H9 (cell line): ENCODE measurements at regions not wholly inside any gene's neighbourhood (a gene's known extent, or its start where the extent isn't known, plus 50 kb on each side); places are given as distances from the start of the nearest gene placed in this dataset.

Experiments used
- DNase-seq: peaks from one replicate; pipeline ENCODE4 v3.0.0-alpha.2; 2017
- H2AFZ ChIP-seq: one replicate; pipeline ENCODE4 v1.6.1; 2013; ENCODE audit warnings: mild to moderate bottlenecking, low read length, control low read depth, moderate library complexity
- H2AK5ac ChIP-seq: 2 replicates; pipeline ENCODE4 v1.6.1; 2013; ENCODE audit warnings: low read length, control low read depth, mixed read lengths; ENCODE audit not compliant: insufficient read length
- H2BK120ac ChIP-seq: one replicate; pipeline ENCODE4 v1.6.1; 2013; ENCODE audit warnings: low read depth, mild to moderate bottlenecking, low read length, control low read depth, inconsistent platforms; ENCODE audit not compliant: poor library complexity, severe bottlenecking
- H2BK12ac ChIP-seq: 2 replicates; pipeline ENCODE4 v1.6.1; 2013; ENCODE audit warnings: low read length, control low read depth, mixed read lengths, low read depth; ENCODE audit not compliant: insufficient read length
- H2BK15ac ChIP-seq: 2 replicates; pipeline ENCODE4 v1.6.1; 2013; ENCODE audit warnings: low read depth, low read length, control low read depth
- H2BK20ac ChIP-seq: one replicate; pipeline ENCODE4 v1.6.1; 2013; ENCODE audit warnings: low read depth, mild to moderate bottlenecking, low read length, control low read depth, inconsistent platforms; ENCODE audit not compliant: poor library complexity, severe bottlenecking
- H2BK5ac ChIP-seq: 2 replicates; pipeline ENCODE4 v1.6.1; 2013; ENCODE audit warnings: low read length, control low read depth, mixed read lengths; ENCODE audit not compliant: insufficient read length
- H3K14ac ChIP-seq: 2 replicates; pipeline ENCODE4 v1.6.1; 2013; ENCODE audit warnings: low read length, control low read depth; ENCODE audit not compliant: insufficient read depth
- H3K18ac ChIP-seq: 2 replicates; pipeline ENCODE4 v1.6.1; 2013; ENCODE audit warnings: low read depth, mild to moderate bottlenecking, mixed read lengths, low read length, control low read depth; ENCODE audit not compliant: insufficient read length
- H3K23ac ChIP-seq: 2 replicates; pipeline ENCODE4 v1.6.1; 2013; ENCODE audit warnings: low read length, control low read depth, mixed read lengths, low read depth; ENCODE audit not compliant: insufficient read length
- H3K23me2 ChIP-seq: 2 replicates; pipeline ENCODE4 v1.6.1; 2013; ENCODE audit warnings: low read depth, mild to moderate bottlenecking, mixed read lengths, low read length, control low read depth; ENCODE audit not compliant: insufficient read length, poor library complexity, severe bottlenecking
- H3K27ac ChIP-seq: 2 replicates; pipeline ENCODE4 v1.5.1; 2013; ENCODE audit warnings: low read length, control low read depth, mixed read lengths, low read depth; ENCODE audit not compliant: insufficient read length
- H3K27me3 ChIP-seq: 2 replicates; pipeline ENCODE4 v1.6.1; 2013; ENCODE audit warnings: low read length, control low read depth, inconsistent platforms; ENCODE audit not compliant: insufficient read depth
- H3K4ac ChIP-seq: 2 replicates; pipeline ENCODE4 v1.6.1; 2013; ENCODE audit warnings: low read depth, mild to moderate bottlenecking, control low read depth, inconsistent platforms, low read length, moderate library complexity
- H3K4me1 ChIP-seq: 2 replicates; pipeline ENCODE4 v1.6.1; 2013; ENCODE audit warnings: low read length, control low read depth, inconsistent platforms; ENCODE audit not compliant: insufficient read depth
- H3K4me2 ChIP-seq: 2 replicates; pipeline ENCODE4 v1.6.1; 2013; ENCODE audit warnings: low read length, control low read depth, mixed read lengths; ENCODE audit not compliant: insufficient read length, insufficient read depth
- H3K56ac ChIP-seq: 2 replicates; pipeline ENCODE4 v1.6.1; 2013; ENCODE audit warnings: low read depth, mild to moderate bottlenecking, mixed read lengths, low read length, control low read depth; ENCODE audit not compliant: insufficient read length
- H3K79me1 ChIP-seq: 2 replicates; pipeline ENCODE4 v1.6.1; 2013; ENCODE audit warnings: low read depth, mild to moderate bottlenecking, moderate library complexity, low read length, control low read depth, inconsistent platforms; ENCODE audit not compliant: insufficient read depth, poor library complexity, severe bottlenecking
- H3K79me2 ChIP-seq: 2 replicates; pipeline ENCODE4 v1.6.1; 2013; ENCODE audit warnings: low read length, control low read depth, inconsistent platforms; ENCODE audit not compliant: insufficient read depth
- H3K9ac ChIP-seq: 2 replicates; pipeline ENCODE4 v1.6.1; 2013; ENCODE audit warnings: low read length, control low read depth, mixed read lengths; ENCODE audit not compliant: insufficient read length; ENCODE audit errors: extremely low read depth
- H3K9me3 ChIP-seq: one replicate; pipeline ENCODE4 v1.6.1; 2013; ENCODE audit warnings: low read depth, low read length, inconsistent platforms; ENCODE audit not compliant: control insufficient read depth
- H3T11ph ChIP-seq: one replicate; pipeline ENCODE4 v1.6.1; 2013; ENCODE audit warnings: mild to moderate bottlenecking, low read length, control low read depth, inconsistent platforms
- H4K20me1 ChIP-seq: one replicate; pipeline ENCODE4 v1.6.1; 2013; ENCODE audit not compliant: control insufficient read depth, insufficient read length, insufficient read depth
- H4K5ac ChIP-seq: 2 replicates; pipeline ENCODE4 v1.6.1; 2013; ENCODE audit warnings: low read depth, mild to moderate bottlenecking, mixed read lengths, low read length, control low read depth; ENCODE audit not compliant: insufficient read length
- H4K8ac ChIP-seq: replicated peaks from 2 replicates; pipeline ENCODE4 v1.6.1; 2013; ENCODE audit warnings: low read length, control low read depth, mixed read lengths, low read depth; ENCODE audit not compliant: insufficient read length
- H4K91ac ChIP-seq: 2 replicates; pipeline ENCODE4 v1.6.1; 2013; ENCODE audit warnings: low read depth, mild to moderate bottlenecking, moderate library complexity, mixed read lengths, low read length, control low read depth; ENCODE audit not compliant: insufficient read length
- H3K27ac Mint-ChIP-seq, 3 experiments: 2 replicates in 2 of 3; 3 replicates in 1 of 3; pipeline ENCODE4 v1.8.0; 2020 to 2021; ENCODE audit warnings: mixed read lengths in 3 of 3, mild to moderate bottlenecking in 1 of 3, moderate library complexity in 1 of 3
- H3K27me3 Mint-ChIP-seq: 2 replicates; pipeline ENCODE4 v1.8.0; 2021; ENCODE audit warnings: low read depth, mild to moderate bottlenecking, moderate library complexity, mixed read lengths
- H3K36me3 Mint-ChIP-seq, 3 experiments: 2 replicates in 2 of 3; 3 replicates in 1 of 3; pipeline ENCODE4 v1.8.0; 2020 to 2021; ENCODE audit warnings: low read depth in 3 of 3, mixed read lengths in 3 of 3; ENCODE audit not compliant: insufficient read depth in 1 of 3
- H3K4me1 Mint-ChIP-seq, 2 experiments: 2 replicates each; pipeline ENCODE4 v1.8.0; 2020; ENCODE audit warnings: mixed read lengths in 2 of 2
- H3K4me3 Mint-ChIP-seq, 2 experiments: 2 replicates in 1 of 2; 3 replicates in 1 of 2; pipeline ENCODE4 v1.8.0; 2020 to 2021; ENCODE audit warnings: mild to moderate bottlenecking in 2 of 2, mixed read lengths in 2 of 2, moderate library complexity in 1 of 2
- H3K9me3 Mint-ChIP-seq, 2 experiments: 2 replicates in 1 of 2; 3 replicates in 1 of 2; pipeline ENCODE4 v1.8.0; 2020; ENCODE audit warnings: mild to moderate bottlenecking in 2 of 2, mixed read lengths in 2 of 2, moderate library complexity in 1 of 2
- CTCF ChIP-seq: fragments of 200-600 bp; sonication (generic); conservative IDR thresholded peaks from 3 replicates; pipeline ENCODE4 v1.8.0; 2021; ENCODE audit warnings: antibody characterized with exemption, mild to moderate bottlenecking
- WGBS: extraction: QIAGEN DNeasy Blood & Tissue Kit; methylation state at CpG from one replicate; pipeline ENCODE4 v1.1.7; 2013; ENCODE audit warnings: missing lambda C conversion rate, low lambda C conversion rate, mixed read lengths; ENCODE audit not compliant: insufficient read length; ENCODE audit errors: extremely low coverage; 5-methylcytosine and 5-hydroxymethylcytosine counted together

- no CpG with 5 or more reads among the region's 2 CpGs for WGBS
- no peak for DNase-seq
Observed at GRCh38 chr6:98560418-98560817, 274.0 kb upstream of the POU3F2 start.

More at GRCh38 chr6:98560418-98560817, 274.0 kb upstream of the POU3F2 start:
- Histone ChIP-seq H3K23ac (no peak overlapping the region), H3K4me2 (no peak overlapping the region), H3K27me3 (no peaks in the 10 kb centered on the region), H2BK20ac (no peak overlapping the region), H3K23me2 (no peaks in the 10 kb centered on the region), H3K9ac (no peak overlapping the region), H3T11ph (no peak overlapping the region), H3K79me2 (no peaks in the 10 kb centered on the region), H3K27ac (no peak overlapping the region), H4K5ac (no peak overlapping the region), H2BK120ac (no peak overlapping the region), H2BK12ac (no peak overlapping the region), H3K18ac (no peak overlapping the region), H2AFZ (no peak overlapping the region), H4K20me1 (no peaks in the 10 kb centered on the region), H4K91ac (no peak overlapping the region), H4K8ac (no peak overlapping the region), H3K14ac (no peak overlapping the region), H3K56ac (no peak overlapping the region), H3K9me3 (no peaks in the 10 kb centered on the region), H3K4ac (no peak overlapping the region), H2AK5ac (no peak overlapping the region), H3K4me1 (no peaks in the 10 kb centered on the region; the same call in 1 of the 2 replicates), H2BK5ac (no peak overlapping the region), H2BK15ac (no peak overlapping the region), H3K79me1 (no peaks in the 10 kb centered on the region)
- Mint-ChIP-seq H3K4me1 (peaks cover 28 to 30% of the 10 kb centered on the region in 2 experiments), H3K27ac (no peak overlapping the region), H3K27me3 (no peaks in the 10 kb centered on the region), H3K36me3 (no peaks in the 10 kb centered on the region), H3K9me3 (no peaks in the 10 kb centered on the region), H3K4me3 (no peak overlapping the region)
- TF ChIP-seq CTCF: no peak
